Activated CD4-positive, alpha-beta memory T cell treated with anti-CD3 and anti-CD28 coated beads, Interleukin-2, amount 10 ng/mL, durations not matched to agents 7 days and 5 days (primary cell): ENCODE measurements at regions not wholly inside any gene's neighbourhood (a gene's known extent, or its start where the extent isn't known, plus 50 kb on each side); places are given as distances from the start of the nearest gene placed in this dataset.

Experiments used
- CTCF ChIA-PET: fragments of 350-600 bp; sonication (Branson Sonifier 250); formaldehyde crosslinking; loops from one replicate; lab custom pipeline; 2021; ENCODE audit warnings: antibody characterized with exemption, inconsistent platforms; lab: Charles Lee
- POLR2A ChIA-PET: fragments of 350-600 bp; sonication (Branson Sonifier 250); formaldehyde crosslinking; loops from one replicate; lab custom pipeline; 2021; ENCODE audit warnings: antibody characterized with exemption; lab: Charles Lee
- DNase-seq: peaks from one replicate; pipeline ENCODE4 v3.0.0-alpha.2; 2020
- H3K27ac Mint-ChIP-seq: one replicate; pipeline ENCODE4 v1.8.0; 2021; ENCODE audit warnings: mild to moderate bottlenecking, mixed read lengths
- H3K27me3 Mint-ChIP-seq: one replicate; pipeline ENCODE4 v1.8.0; 2021; ENCODE audit warnings: mixed read lengths
- H3K36me3 Mint-ChIP-seq: one replicate; pipeline ENCODE4 v1.8.0; 2021; ENCODE audit warnings: low read depth, mixed read lengths
- H3K4me1 Mint-ChIP-seq: one replicate; pipeline ENCODE4 v1.8.0; 2021; ENCODE audit warnings: mixed read lengths
- H3K4me3 Mint-ChIP-seq: one replicate; pipeline ENCODE4 v1.8.0; 2021; ENCODE audit warnings: mild to moderate bottlenecking, mixed read lengths
- H3K9me3 Mint-ChIP-seq: one replicate; pipeline ENCODE4 v1.8.0; 2021; ENCODE audit warnings: mixed read lengths

DNA sequence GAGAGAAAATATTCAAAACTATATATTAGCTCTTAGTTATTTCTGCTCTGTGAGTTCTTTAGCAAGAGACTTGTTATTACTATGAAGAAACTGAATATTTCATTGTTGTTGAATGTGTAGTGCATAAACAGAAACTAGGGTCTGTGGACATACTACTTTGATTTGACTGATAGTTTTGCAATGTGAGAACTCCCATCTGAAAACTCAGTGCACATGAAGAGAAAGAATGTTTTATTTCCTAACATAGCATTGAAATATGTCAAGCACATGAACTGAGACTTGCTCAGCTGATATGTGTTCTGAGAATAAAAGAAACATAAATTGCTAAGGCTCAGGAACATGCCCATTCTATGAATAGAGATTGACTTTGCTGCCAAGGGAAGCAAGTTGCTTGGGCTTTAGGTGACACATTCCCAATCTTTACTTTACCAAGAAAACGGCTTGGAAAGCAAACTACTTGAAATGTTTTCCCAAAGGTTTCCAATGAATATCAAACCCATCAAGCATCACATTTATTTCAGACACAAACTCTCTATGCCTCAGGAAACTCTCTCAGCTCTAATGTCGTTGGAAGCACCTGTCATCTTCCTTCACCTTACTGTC is 290.4 kb downstream of the SLC16A7 start:
- Mint-ChIP-seq H3K36me3 (no peaks in the 10 kb centered on the region), H3K9me3 (no peaks in the 10 kb centered on the region), H3K4me3 (no peak overlapping the region), H3K27ac (no peak overlapping the region), H3K4me1 (no peaks in the 10 kb centered on the region), H3K27me3 (no peaks in the 10 kb centered on the region)
- ChIA-PET POLR2A (no interaction called here), CTCF (interaction anchor here (1.4 kb wide), 1 partner anchor 51 kb away, joined by 3 read pairs; no protein-coding TSS in a partner anchor)
- DNase-seq: no peak

DNA sequence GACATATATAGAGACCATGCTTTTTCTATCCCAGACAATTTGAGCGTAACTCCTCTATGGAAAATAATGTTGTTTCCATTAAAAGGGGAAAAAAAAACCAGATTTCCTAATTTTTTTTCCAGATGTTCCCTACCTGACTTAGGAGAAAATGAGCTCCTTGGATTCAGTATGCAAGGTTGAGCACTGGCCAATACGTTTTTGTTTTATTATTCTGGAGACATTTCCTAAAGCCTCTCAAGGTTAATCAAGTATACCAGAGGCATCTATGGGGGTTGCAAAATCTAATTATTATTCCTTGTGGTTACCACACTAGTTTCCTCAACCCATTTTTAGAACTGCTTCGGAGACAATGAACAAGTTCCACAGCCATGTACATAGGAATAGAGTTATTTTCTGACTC is 291.3 kb downstream of the SLC16A7 start:
- no peak for DNase-seq
- ChIA-PET CTCF (no interaction called here), POLR2A (no interaction called here)
- Mint-ChIP-seq H3K27ac (no peak overlapping the region), H3K4me1 (no peaks in the 10 kb centered on the region), H3K36me3 (no peaks in the 10 kb centered on the region), H3K27me3 (no peaks in the 10 kb centered on the region), H3K4me3 (no peak overlapping the region), H3K9me3 (no peaks in the 10 kb centered on the region)

DNA sequence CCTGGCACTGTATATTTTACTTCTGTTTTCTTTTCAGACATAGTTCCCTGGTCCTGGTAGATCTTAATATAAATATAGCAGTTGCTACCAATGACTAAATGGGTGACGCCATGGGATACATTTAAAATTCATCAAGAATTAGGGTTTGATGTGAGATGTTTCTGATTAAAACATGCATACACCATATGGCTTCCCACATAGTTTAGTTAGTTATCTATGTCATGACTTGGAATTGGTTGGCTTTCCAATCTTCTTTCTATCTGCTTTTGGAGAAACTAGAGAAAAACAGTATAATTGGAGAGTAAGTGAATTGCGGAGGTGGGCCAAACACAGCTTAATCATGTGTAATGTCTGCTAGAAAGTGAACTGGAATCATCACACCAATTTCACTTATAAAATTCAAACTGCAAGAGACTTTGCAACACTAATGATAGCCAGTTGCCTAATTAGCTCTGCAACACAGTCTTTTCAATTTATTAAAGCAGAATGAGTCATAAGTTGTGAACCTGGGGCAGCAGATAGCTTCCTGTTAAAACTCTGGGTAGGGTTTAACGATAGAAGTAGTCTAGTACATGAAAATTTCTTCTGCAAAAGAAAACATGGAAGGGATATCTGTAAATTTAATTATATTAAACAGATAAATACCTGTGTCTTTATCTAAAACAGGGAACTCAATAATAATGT is 295.2 kb downstream of the SLC16A7 start:
- Mint-ChIP-seq H3K36me3 (no peaks in the 10 kb centered on the region), H3K4me1 (no peaks in the 10 kb centered on the region), H3K27me3 (no peaks in the 10 kb centered on the region), H3K9me3 (no peaks in the 10 kb centered on the region), H3K27ac (no peak overlapping the region), H3K4me3 (no peak overlapping the region)
- ChIA-PET CTCF (no interaction called here), POLR2A (no interaction called here)
- no peak for DNase-seq

DNA sequence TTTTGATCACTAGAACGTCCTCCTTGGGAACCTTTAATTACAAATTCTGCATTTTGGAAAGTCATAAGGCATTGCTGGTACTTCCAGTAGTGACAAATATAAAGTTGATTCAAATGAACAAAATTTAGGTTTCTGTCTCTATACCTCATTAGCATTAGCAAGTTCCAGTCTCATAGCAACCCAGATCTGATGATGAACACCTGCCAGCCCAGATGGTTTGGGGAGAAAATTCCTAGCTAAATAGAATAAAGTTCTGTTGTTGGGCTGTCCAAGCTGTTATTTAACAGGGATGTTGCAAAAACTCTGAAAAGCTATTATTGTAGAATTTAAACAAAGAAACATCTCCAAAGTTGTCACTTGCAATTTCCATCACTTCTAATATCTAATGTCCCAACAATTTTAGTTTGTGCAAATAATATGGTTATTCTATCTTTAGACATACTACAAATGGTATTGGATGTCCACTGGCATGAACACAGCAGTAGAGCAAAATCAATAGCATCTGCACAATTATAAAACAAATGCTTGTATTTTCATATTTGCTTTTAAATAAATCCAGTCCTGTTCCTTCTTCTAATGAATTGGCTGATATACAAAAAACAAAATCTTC is 299.4 kb downstream of the SLC16A7 start:
- Mint-ChIP-seq H3K4me3 (no peak overlapping the region), H3K9me3 (no peaks in the 10 kb centered on the region), H3K27ac (no peak overlapping the region), H3K36me3 (no peaks in the 10 kb centered on the region), H3K27me3 (no peaks in the 10 kb centered on the region), H3K4me1 (no peaks in the 10 kb centered on the region)
- ChIA-PET POLR2A (no interaction called here), CTCF (no interaction called here)
- no peak for DNase-seq

DNA sequence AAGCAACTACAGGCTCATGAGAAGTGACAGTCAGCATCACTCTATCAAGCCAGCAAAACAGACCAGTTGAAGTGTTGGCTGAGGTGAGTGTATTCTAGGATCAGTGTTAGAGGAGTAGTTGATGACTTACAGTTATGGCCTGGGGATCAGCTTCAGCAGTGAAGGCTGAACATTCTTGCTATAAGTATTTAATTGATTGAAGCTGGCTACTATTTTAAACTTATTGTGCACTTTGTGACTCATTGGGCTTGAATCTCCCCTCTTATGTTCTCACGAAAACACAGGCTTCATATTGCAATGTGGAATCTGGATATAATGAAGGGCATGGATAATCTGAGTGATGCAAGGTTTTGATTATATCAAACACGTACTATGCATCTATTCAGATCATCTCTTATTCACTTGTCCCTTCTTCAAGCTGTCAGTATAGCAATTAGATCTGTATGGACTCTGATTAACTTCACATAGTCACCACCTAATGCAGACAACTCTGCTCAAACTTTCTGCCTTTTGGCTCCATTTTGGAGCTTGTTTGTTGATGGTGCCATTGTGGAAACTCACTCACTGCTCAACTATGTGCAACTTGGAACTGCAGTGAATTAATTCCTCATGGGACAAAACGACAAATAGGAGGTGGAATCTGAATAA is 309.2 kb downstream of the SLC16A7 start:
- ChIA-PET POLR2A (no interaction called here), CTCF (no interaction called here)
- no peaks in the 10 kb centered on the region for H3K4me1 Mint-ChIP-seq
- no peak for DNase-seq
- no peaks in the 10 kb centered on the region for H3K9me3 Mint-ChIP-seq
- H3K4me3 Mint-ChIP-seq: no peak overlapping the region
- no peaks in the 10 kb centered on the region for H3K36me3 Mint-ChIP-seq
- no peak overlapping the region for H3K27ac Mint-ChIP-seq
- no peaks in the 10 kb centered on the region for H3K27me3 Mint-ChIP-seq

DNA sequence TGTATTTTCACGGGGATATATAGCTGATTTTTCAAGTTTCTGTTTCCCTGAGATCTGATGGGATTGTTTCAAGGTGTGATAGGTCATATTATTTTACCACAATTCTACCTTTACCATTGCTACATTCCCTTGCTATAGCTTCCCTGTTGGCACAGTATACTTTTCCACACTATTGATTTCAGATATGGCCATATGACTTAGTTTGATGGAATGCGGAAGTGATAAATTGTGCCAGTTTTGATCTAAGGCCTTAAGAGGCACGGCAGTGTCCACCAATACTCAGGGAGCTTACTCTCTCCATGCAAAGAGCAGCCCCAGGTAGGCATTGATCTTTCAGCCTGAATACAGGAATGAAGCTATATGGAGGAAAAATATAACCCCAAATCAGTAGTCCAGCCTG is 315.7 kb downstream of the SLC16A7 start:
- DNase-seq: no peak
- Mint-ChIP-seq H3K27me3 (no peaks in the 10 kb centered on the region), H3K4me1 (no peaks in the 10 kb centered on the region), H3K9me3 (no peaks in the 10 kb centered on the region), H3K36me3 (no peaks in the 10 kb centered on the region), H3K27ac (no peak overlapping the region), H3K4me3 (no peak overlapping the region)
- ChIA-PET CTCF (no interaction called here), POLR2A (no interaction called here)

DNA sequence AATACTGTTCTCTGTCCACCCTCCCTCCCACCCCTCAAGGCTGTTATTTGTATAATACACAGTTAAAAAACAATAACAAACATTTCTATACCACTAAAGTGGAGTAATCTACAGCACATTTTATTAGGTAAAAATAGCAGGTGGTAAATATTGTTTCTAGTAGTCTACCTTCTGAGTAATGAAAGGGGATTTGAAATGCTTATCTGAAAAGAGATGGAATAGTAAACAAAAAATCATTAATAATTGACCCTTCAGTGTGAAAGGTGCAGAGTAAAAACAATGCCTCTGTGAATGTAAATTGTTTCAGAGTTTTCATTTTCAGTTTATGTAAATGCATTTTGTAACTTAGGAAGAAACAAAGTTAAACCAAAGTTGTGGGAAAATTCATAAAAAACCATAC is 321.2 kb downstream of the SLC16A7 start:
- Mint-ChIP-seq H3K27ac (no peak overlapping the region), H3K4me1 (no peaks in the 10 kb centered on the region), H3K4me3 (no peak overlapping the region), H3K27me3 (no peaks in the 10 kb centered on the region), H3K36me3 (no peaks in the 10 kb centered on the region), H3K9me3 (no peaks in the 10 kb centered on the region)
- ChIA-PET POLR2A (no interaction called here), CTCF (no interaction called here)
- no peak for DNase-seq

DNA sequence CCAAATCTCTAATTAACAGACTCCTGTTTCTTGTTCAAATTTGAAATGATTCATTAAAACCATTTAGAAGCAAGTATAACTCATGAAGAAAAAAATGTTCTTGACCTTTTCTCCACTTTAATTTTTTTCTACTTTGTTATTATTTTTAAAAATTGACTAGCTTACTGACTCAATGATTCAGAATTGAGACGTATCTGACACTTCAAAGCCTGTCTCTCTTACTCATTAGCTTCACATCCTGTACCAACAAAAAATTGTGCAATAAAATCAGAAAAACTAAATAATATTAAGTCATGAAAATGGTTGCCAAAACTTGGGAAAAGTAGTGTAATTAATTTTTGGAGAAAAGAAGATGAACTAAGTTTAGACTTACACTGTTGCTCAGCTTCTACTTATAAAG is 331.2 kb downstream of the SLC16A7 start:
- H3K4me1 Mint-ChIP-seq: no peaks in the 10 kb centered on the region
- no peak overlapping the region for H3K27ac Mint-ChIP-seq
- H3K36me3 Mint-ChIP-seq: no peaks in the 10 kb centered on the region
- DNase-seq: no peak
- no peaks in the 10 kb centered on the region for H3K27me3 Mint-ChIP-seq
- H3K4me3 Mint-ChIP-seq: no peak overlapping the region
- POLR2A ChIA-PET: no interaction called here
- peaks cover 3% of the 10 kb centered on the region for H3K9me3 Mint-ChIP-seq
- CTCF ChIA-PET: no interaction called here

DNA sequence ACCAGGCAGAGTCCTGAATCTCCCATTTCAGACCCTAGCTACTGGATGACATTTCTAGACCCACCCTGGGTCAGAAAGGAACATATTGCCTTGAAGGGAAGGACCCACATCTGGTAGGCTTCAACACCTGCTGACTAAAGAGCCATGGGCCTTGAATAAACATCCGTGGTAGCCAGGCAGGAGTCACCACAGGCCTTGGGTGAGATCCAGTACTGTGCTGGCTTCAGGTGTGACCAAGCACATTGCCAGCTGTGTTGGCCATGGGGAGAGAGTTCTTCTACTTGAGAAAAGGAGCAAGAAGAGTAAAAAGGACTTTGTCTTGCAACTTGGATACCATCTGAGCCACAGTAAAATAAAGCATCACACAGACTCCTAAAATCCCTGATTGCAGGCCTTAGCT is 332.6 kb downstream of the SLC16A7 start:
- Mint-ChIP-seq H3K9me3 (peaks cover 3% of the 10 kb centered on the region), H3K27me3 (no peaks in the 10 kb centered on the region), H3K27ac (no peak overlapping the region), H3K4me3 (no peak overlapping the region), H3K4me1 (no peaks in the 10 kb centered on the region), H3K36me3 (no peaks in the 10 kb centered on the region)
- ChIA-PET CTCF (no interaction called here), POLR2A (no interaction called here)
- no peak for DNase-seq

DNA sequence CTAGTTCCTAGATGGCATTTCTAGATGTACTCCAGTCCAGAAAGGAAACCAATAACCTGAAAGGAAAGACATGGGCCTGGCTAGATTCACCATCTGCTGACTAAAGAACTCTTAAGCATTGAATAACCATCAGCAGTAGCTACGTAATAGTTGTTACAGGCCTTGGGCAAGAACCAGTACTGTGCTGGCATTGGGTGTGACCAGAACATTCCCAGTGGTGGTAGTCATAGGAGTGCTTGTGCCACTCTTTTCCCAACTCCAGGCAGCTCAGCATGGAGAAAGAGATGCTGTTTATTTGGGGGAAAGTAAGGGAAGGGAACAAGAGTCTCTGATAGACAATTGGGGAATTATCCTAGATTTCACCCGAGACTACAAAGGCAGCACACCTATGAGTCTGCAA is 333.3 kb downstream of the SLC16A7 start:
- Mint-ChIP-seq H3K27ac (no peak overlapping the region), H3K4me1 (no peaks in the 10 kb centered on the region), H3K4me3 (no peak overlapping the region), H3K27me3 (no peaks in the 10 kb centered on the region), H3K36me3 (no peaks in the 10 kb centered on the region), H3K9me3 (peaks cover 3% of the 10 kb centered on the region)
- DNase-seq: no peak
- ChIA-PET POLR2A (no interaction called here), CTCF (no interaction called here)

DNA sequence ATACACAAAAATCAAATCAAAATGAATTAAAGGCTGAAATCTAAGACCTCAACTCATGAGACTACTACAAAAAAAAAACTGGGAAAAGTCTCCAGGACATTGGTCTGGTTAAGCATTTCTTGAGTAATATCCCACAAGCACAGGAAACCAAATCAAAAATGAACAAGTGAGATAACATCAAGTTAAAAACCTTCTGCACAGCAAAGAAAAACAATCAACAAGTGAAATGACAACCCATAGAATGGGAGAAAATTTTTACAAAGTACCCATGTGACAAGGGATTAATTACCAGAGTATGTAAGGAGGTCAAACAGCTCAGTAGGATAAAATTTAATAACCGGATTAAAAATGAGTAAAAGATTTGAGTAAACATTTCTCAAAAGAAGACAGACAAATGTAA is 338.7 kb downstream of the SLC16A7 start:
- ChIA-PET POLR2A (no interaction called here), CTCF (no interaction called here)
- DNase-seq: no peak
- no peak overlapping the region for H3K4me3 Mint-ChIP-seq
- H3K4me1 Mint-ChIP-seq: no peaks in the 10 kb centered on the region
- no peaks in the 10 kb centered on the region for H3K27me3 Mint-ChIP-seq
- no peaks in the 10 kb centered on the region for H3K36me3 Mint-ChIP-seq
- no peaks in the 10 kb centered on the region for H3K9me3 Mint-ChIP-seq
- H3K27ac Mint-ChIP-seq: no peak overlapping the region

DNA sequence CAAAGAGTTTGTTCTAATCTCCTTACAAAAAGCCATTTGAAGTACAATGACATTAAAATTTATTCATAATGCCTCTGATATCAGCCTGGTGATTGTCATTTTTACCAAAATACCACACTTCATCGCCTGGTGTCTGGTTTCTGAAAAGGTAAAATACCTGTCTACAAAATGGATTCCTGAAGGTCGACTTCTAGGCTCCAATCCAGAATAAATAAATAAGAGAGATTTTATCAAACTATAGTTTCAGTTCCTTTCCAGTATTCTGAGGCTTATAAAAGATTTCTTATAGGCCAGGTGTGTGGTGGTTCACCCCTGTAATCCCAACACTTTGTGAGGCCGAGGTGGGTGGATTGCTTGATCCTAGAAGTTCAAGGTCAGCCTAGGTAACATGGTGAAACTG is 340.7 kb downstream of the SLC16A7 start:
- Mint-ChIP-seq H3K4me3 (no peak overlapping the region), H3K27ac (no peak overlapping the region), H3K4me1 (no peaks in the 10 kb centered on the region), H3K27me3 (no peaks in the 10 kb centered on the region), H3K36me3 (no peaks in the 10 kb centered on the region), H3K9me3 (no peaks in the 10 kb centered on the region)
- POLR2A ChIA-PET: no interaction called here
- DNase-seq: no peak
- CTCF ChIA-PET: no interaction called here

DNA sequence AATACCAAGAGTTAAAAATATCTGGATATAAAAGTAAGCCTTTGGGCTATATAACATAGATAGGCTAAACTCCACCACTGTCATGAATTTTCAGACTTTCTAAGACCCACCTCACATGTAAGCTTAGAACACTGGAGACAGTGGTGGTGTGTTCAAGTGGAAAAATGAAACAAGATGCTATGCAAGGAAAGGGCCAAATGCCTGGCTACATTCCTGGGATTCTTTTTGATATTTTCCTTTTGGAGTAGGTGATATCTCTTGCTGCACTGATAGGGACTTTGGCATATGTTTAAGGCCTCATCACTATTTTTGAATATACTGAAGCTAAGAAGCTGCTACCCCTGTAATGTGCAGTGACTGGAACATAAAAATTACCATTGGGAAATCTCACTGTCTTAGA is 341.3 kb downstream of the SLC16A7 start:
- DNase-seq: no peak
- POLR2A ChIA-PET: no interaction called here
- CTCF ChIA-PET: no interaction called here
- H3K9me3 Mint-ChIP-seq: no peaks in the 10 kb centered on the region
- H3K27me3 Mint-ChIP-seq: no peaks in the 10 kb centered on the region
- H3K4me3 Mint-ChIP-seq: no peak overlapping the region
- H3K36me3 Mint-ChIP-seq: no peaks in the 10 kb centered on the region
- no peak overlapping the region for H3K27ac Mint-ChIP-seq
- no peaks in the 10 kb centered on the region for H3K4me1 Mint-ChIP-seq
